ENCODE measurements at regions not wholly inside any gene's neighbourhood (a gene's known extent, or its start where the extent isn't known, plus 50 kb on each side); places are given as distances from the start of the nearest gene placed in this dataset.

DNA sequence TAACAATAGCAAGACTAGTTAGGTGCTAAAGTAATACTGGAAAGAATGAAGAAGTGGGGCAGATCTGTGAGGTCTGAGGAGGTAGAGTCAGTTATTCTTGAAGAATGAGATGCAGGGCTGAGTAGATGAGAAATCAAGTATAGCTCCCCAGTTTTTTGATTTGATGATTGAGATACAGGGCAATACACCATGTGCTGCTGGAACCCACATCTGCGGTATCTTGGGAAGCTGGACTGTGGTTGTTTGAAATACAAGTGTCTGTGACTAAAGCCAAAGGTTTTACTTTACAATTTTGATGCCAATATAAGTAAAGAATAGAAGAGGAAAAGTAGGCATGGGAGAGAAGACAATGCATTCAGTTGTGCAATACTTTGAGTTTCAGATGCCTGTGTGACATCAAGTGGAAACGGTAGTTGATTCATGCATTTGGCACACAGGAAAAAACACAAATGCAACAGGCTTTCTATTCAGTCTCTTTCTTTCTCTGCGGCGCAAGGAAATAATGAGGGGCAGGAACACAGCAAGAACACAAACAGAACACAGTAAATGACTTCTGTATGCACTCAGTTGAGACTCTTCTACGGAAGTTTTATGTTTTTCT, 190.2 kb upstream of the SLC38A2 start:
- TF ChIP-seq, protein P1, sequence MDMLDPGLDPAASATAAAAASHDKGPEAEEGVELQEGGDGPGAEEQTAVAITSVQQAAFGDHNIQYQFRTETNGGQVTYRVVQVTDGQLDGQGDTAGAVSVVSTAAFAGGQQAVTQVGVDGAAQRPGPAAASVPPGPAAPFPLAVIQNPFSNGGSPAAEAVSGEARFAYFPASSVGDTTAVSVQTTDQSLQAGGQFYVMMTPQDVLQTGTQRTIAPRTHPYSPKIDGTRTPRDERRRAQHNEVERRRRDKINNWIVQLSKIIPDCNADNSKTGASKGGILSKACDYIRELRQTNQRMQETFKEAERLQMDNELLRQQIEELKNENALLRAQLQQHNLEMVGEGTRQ (IDR thresholded peaks at IDR 0.05; ENCODE audit: low read length), result no peak
- TF ChIP-seq SP1 (IDR thresholded peaks at IDR 0.05; ENCODE audit: low read depth, low read length) (no peak), CTCF (IDR thresholded peaks at IDR 0.05; ENCODE audit: control extremely low read depth in 1 of 3, insufficient read depth in 1 of 3, low read depth in 1 of 3, low read length in 3 of 3) (no peak), CHD1 (IDR thresholded peaks at IDR 0.05; ENCODE audit: low read depth, low read length) (no peak)
